Peyer's patch (tissue), 4 donors: ENCODE measurements at regions not wholly inside any gene's neighbourhood (a gene's known extent, or its start where the extent isn't known, plus 50 kb on each side); places are given as distances from the start of the nearest gene placed in this dataset.

Experiments used
- CTCF ChIP-seq, 6 experiments: fragments of 450-650 bp in 4 of 6; fragments of 200-600 bp in 2 of 6; sonication (generic) in 1 of 6; IDR thresholded peaks; one replicate each; pipeline ENCODE4 v1.5.1; 2017 to 2019; ENCODE audit warnings: antibody characterized with exemption in 6 of 6, mild to moderate bottlenecking in 3 of 6, moderate library complexity in 1 of 6
- POLR2A ChIP-seq, 2 donors: fragments of 450-650 bp; IDR thresholded peaks; one replicate each; pipeline ENCODE4 v1.5.1; 2017; ENCODE audit warnings: antibody characterized with exemption in 2 of 2, mild to moderate bottlenecking in 2 of 2, moderate library complexity in 2 of 2

- no peak for TF ChIP-seq CTCF (IDR thresholded peaks at IDR 0.05)
- TF ChIP-seq POLR2A (IDR thresholded peaks at IDR 0.05), result no peak
Observed at GRCh38 chr6:133637436-133637835, 251.5 kb upstream of the TCF21 start.
